CD14-positive monocyte (primary cell): ENCODE measurements at regions not wholly inside any gene's neighbourhood (a gene's known extent, or its start where the extent isn't known, plus 50 kb on each side); places are given as distances from the start of the nearest gene placed in this dataset.

Experiments
- DNase-seq, 3 donors: peaks; one replicate each; pipeline ENCODE4 v3.0.0-alpha.2; 2011 to 2022
- H2AFZ ChIP-seq: 2 replicates; pipeline ENCODE4 v1.6.0; 2012; ENCODE audit warnings: mild to moderate bottlenecking, low read depth, low read length, inconsistent platforms; ENCODE audit not compliant: insufficient read depth, poor library complexity, severe bottlenecking
- H3K27ac ChIP-seq, 2 donors: 1 replicate in 1 of 2; 2 replicates in 1 of 2; pipeline ENCODE4 v1.5.1; 2012 to 2013; ENCODE audit warnings: low read length in 2 of 2, control low read depth in 1 of 2, inconsistent platforms in 1 of 2, low read depth in 1 of 2, mild to moderate bottlenecking in 1 of 2
- H3K27me3 ChIP-seq, 2 donors: one replicate each; pipeline versions ENCODE4 v1.6.0 to v1.6.1; 2011 to 2013; ENCODE audit warnings: low read length in 2 of 2; ENCODE audit not compliant: control insufficient read depth in 2 of 2, insufficient read depth in 2 of 2
- H3K36me3 ChIP-seq, 2 donors: replicated peaks in 1 of 2; 1 replicate in 1 of 2; 2 replicates in 1 of 2; pipeline versions ENCODE4 v1.5.1 to v1.6.1; 2012 to 2013; ENCODE audit warnings: low read length in 2 of 2, control low read depth in 1 of 2, inconsistent platforms in 1 of 2, mild to moderate bottlenecking in 1 of 2; ENCODE audit not compliant: insufficient read depth in 2 of 2, control insufficient read depth in 1 of 2
- H3K4me1 ChIP-seq, 2 donors: 1 replicate in 1 of 2; 2 replicates in 1 of 2; pipeline versions ENCODE4 v1.5.1 to v1.6.1; 2012 to 2013; ENCODE audit warnings: low read length in 2 of 2, control low read depth in 1 of 2, inconsistent platforms in 1 of 2, mild to moderate bottlenecking in 1 of 2, moderate library complexity in 1 of 2; ENCODE audit not compliant: insufficient read depth in 2 of 2, control insufficient read depth in 1 of 2
- H3K4me2 ChIP-seq: replicated peaks from 2 replicates; pipeline ENCODE3; 2012; ENCODE audit warnings: low read length, moderate library complexity, mild to moderate bottlenecking; ENCODE audit not compliant: poor library complexity, severe bottlenecking; ENCODE audit errors: extremely low read depth
- H3K4me3 ChIP-seq, 3 experiments: fragments of 200-600 bp in 1 of 3; sonication (generic) in 1 of 3; replicated peaks in 1 of 3; 1 replicate in 2 of 3; 2 replicates in 1 of 3; pipeline ENCODE4 v1.5.1; 2011 to 2013; ENCODE audit warnings: low read length in 3 of 3, mild to moderate bottlenecking in 3 of 3, control low read depth in 2 of 3, low read depth in 2 of 3, inconsistent platforms in 1 of 3, moderate library complexity in 1 of 3
- H3K79me2 ChIP-seq: 2 replicates; pipeline ENCODE4 v1.6.0; 2012; ENCODE audit warnings: mild to moderate bottlenecking, control low read depth, inconsistent platforms, low read length, moderate library complexity; ENCODE audit not compliant: insufficient read depth
- H3K9ac ChIP-seq: 2 replicates; pipeline ENCODE4 v1.6.0; 2017; ENCODE audit warnings: low read length, mild to moderate bottlenecking; ENCODE audit not compliant: insufficient read depth, poor library complexity, severe bottlenecking
- H3K9me3 ChIP-seq, 2 donors: replicated peaks in 1 of 2; 1 replicate in 1 of 2; 2 replicates in 1 of 2; pipeline versions ENCODE4 v1.5.1 to v1.6.1; 2012 to 2013; ENCODE audit warnings: low read length in 2 of 2, control low read depth in 1 of 2; ENCODE audit not compliant: control insufficient read depth in 1 of 2, insufficient read depth in 1 of 2
- H4K20me1 ChIP-seq: 2 replicates; pipeline ENCODE4 v1.6.0; 2012; ENCODE audit warnings: mild to moderate bottlenecking, low read length, control low read depth, moderate library complexity; ENCODE audit not compliant: insufficient read depth
- H3K27ac Mint-ChIP-seq, 7 donors: one replicate each; pipeline ENCODE4 v1.8.0; 2020; ENCODE audit warnings: mild to moderate bottlenecking in 7 of 7, mixed read lengths in 7 of 7, moderate library complexity in 6 of 7, inconsistent platforms in 2 of 7
- H3K27me3 Mint-ChIP-seq, 3 donors: one replicate each; pipeline ENCODE4 v1.8.0; 2021 to 2022; ENCODE audit warnings: low read depth in 3 of 3, mild to moderate bottlenecking in 3 of 3, mixed read lengths in 3 of 3, moderate library complexity in 3 of 3, inconsistent platforms in 1 of 3
- H3K36me3 Mint-ChIP-seq, 2 donors: one replicate each; pipeline ENCODE4 v1.8.0; 2020; ENCODE audit warnings: mixed read lengths in 2 of 2, inconsistent platforms in 1 of 2, mild to moderate bottlenecking in 1 of 2
- H3K4me1 Mint-ChIP-seq: one replicate; pipeline ENCODE4 v1.8.0; 2020; ENCODE audit warnings: mild to moderate bottlenecking, mixed read lengths
- H3K4me3 Mint-ChIP-seq, 2 donors: one replicate each; pipeline ENCODE4 v1.8.0; 2020; ENCODE audit warnings: mild to moderate bottlenecking in 2 of 2, mixed read lengths in 2 of 2, moderate library complexity in 1 of 2
- H3K9me3 Mint-ChIP-seq, 7 donors: one replicate each; pipeline ENCODE4 v1.8.0; 2020 to 2022; ENCODE audit warnings: mixed read lengths in 7 of 7, mild to moderate bottlenecking in 6 of 7, moderate library complexity in 6 of 7, inconsistent platforms in 2 of 7
- WGBS: methylation state at CpG from one replicate; pipeline ENCODE4 v1.1.5; 2013; ENCODE audit warnings: missing lambda C conversion rate; ENCODE audit not compliant: insufficient coverage; 5-methylcytosine and 5-hydroxymethylcytosine counted together
- intact Hi-C, 2 donors: fragments of 100-400 bp; cut with micrococcal nuclease; formaldehyde crosslinking; loops; one replicate each; pipeline versions ENCODE4 v1.15.0 to v1.15.1; 2023
- TF ChIP-seq, protein P1 (sequence below): fragments of 200-600 bp; IDR thresholded peaks from one replicate; pipeline ENCODE4 v1.8.0; 2022; ENCODE audit warnings: antibody characterized with exemption, mild to moderate bottlenecking

DNA sequence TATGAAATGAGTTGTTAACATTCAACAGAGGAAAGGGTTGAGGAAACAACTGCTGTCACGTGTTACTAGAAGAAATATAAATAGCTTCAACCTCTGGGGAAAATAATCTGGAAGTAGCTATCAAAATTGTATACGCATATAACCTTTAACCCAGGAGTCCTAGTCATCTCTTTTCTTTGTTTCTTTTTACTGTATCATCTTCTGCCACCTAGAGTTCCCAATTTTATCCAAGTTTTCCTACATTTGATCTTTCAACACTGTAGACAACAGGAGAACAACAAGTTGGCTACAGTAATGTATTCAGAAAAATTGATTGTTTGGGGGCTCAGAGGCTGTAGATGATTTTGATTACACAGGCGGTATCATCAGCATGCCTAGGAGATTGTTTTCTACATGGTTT, 453.7 kb downstream of the FSCB start:
- TF ChIP-seq, protein P1, sequence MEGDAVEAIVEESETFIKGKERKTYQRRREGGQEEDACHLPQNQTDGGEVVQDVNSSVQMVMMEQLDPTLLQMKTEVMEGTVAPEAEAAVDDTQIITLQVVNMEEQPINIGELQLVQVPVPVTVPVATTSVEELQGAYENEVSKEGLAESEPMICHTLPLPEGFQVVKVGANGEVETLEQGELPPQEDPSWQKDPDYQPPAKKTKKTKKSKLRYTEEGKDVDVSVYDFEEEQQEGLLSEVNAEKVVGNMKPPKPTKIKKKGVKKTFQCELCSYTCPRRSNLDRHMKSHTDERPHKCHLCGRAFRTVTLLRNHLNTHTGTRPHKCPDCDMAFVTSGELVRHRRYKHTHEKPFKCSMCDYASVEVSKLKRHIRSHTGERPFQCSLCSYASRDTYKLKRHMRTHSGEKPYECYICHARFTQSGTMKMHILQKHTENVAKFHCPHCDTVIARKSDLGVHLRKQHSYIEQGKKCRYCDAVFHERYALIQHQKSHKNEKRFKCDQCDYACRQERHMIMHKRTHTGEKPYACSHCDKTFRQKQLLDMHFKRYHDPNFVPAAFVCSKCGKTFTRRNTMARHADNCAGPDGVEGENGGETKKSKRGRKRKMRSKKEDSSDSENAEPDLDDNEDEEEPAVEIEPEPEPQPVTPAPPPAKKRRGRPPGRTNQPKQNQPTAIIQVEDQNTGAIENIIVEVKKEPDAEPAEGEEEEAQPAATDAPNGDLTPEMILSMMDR: no peak
- Histone ChIP-seq H3K36me3 (no peaks in the 10 kb centered on the region), H2AFZ (no peak overlapping the region), H3K4me2 (no peak overlapping the region), H3K27ac (no peak overlapping the region), H3K4me1 (no peaks in the 10 kb centered on the region), H3K9me3 (peaks cover 0 to 6% of the 10 kb centered on the region in 2 donors), H3K9ac (no peak overlapping the region), H3K27me3 (no peaks in the 10 kb centered on the region), H3K79me2 (no peaks in the 10 kb centered on the region), H4K20me1 (no peaks in the 10 kb centered on the region), H3K4me3 (no peak overlapping the region)
- DNase-seq: no peak
- intact Hi-C loops: no loop called here
- Mint-ChIP-seq H3K27me3 (no peaks in the 10 kb centered on the region), H3K36me3 (no peaks in the 10 kb centered on the region), H3K4me3 (no peak overlapping the region), H3K27ac (no peak overlapping the region), H3K9me3 (peaks cover 0 to 3% (median 0%) of the 10 kb centered on the region in 7 donors), H3K4me1 (no peaks in the 10 kb centered on the region)
- WGBS: 100% methylated on average over 1 of the region's 3 CpGs

DNA sequence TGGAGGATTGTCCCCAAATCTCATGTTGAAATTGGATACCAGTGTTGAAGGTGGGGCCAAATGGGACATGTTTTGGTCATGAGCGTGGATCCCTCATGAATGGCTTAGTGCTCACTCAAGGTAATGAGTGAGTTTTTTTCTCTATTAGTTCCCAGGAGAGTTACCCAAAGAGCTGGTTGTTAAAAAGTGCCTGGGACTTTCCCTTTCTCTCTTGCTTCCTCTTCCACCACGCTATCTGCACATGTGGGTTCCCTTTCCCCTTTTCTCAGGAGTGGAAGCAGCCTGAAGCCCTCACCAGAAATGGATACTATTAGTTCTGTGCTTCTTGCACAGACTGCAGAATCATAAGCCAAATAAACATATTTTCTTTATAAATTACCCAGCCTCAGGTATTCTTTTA, 465.4 kb downstream of the FSCB start:
- H2AFZ ChIP-seq: no peak overlapping the region
- no peak for DNase-seq

More for the DNA sequence above, 465.4 kb downstream of the FSCB start:
- WGBS: 56% methylated on average over 2 of the region's 2 CpGs
- TF ChIP-seq, protein P1: no peak
- no peak overlapping the region for H3K4me3 Mint-ChIP-seq
- Histone ChIP-seq H3K9me3 (peaks cover 22 to 27% of the 10 kb centered on the region in 2 donors), H4K20me1 (no peaks in the 10 kb centered on the region), H3K4me1 (no peaks in the 10 kb centered on the region), H3K9ac (no peak overlapping the region), H3K36me3 (no peaks in the 10 kb centered on the region), H3K27me3 (no peaks in the 10 kb centered on the region), H3K27ac (no peak overlapping the region), H3K79me2 (no peaks in the 10 kb centered on the region), H3K4me3 (no peak overlapping the region), H3K4me2 (no peak overlapping the region)
- H3K9me3 Mint-ChIP-seq: peaks cover 0 to 29% (median 9%) of the 10 kb centered on the region in 7 donors
- intact Hi-C loops: no loop called here
- no peaks in the 10 kb centered on the region for H3K4me1 Mint-ChIP-seq
- no peaks in the 10 kb centered on the region for H3K36me3 Mint-ChIP-seq
- no peak overlapping the region for H3K27ac Mint-ChIP-seq
- H3K27me3 Mint-ChIP-seq: no peaks in the 10 kb centered on the region
